Lower leg skin (tissue), 3 donors: ENCODE measurements at regions not wholly inside any gene's neighbourhood (a gene's known extent, or its start where the extent isn't known, plus 50 kb on each side); places are given as distances from the start of the nearest gene placed in this dataset.

ENCODE experiments used
- POLR2A ChIP-seq, 2 donors: fragments of 450-650 bp; IDR thresholded peaks; one replicate each; pipeline ENCODE4 v1.6.1; 2016 to 2017; ENCODE audit warnings: antibody characterized with exemption in 2 of 2, mild to moderate bottlenecking in 1 of 2, moderate library complexity in 1 of 2
- TF ChIP-seq, protein P1 (sequence below), 3 donors: fragments of 450-650 bp; IDR thresholded peaks; one replicate each; pipeline ENCODE4 v1.5.1; 2016; ENCODE audit warnings: antibody characterized with exemption in 3 of 3, mild to moderate bottlenecking in 3 of 3, moderate library complexity in 2 of 3

DNA sequence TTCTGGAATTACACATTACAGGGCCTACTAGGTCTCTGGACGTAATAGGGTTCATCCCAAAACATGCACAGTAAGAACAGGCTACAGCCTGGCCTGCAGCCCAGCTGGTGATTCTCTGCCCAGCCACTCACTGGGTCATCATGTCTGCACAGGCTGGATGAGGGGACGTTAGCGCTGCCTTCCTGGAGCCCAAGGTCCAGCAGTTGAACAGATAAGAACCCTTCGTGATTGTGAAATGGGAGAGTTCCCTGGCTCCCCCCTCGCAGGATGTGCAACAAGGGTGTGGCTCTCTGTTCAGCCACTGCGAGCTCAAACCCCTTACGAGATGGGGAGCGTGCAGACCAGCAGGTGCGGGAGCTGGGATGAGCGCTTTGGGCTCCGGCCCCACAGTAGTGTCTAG, 200.0 kb upstream of the CDH5 start:
- TF ChIP-seq, protein P1, sequence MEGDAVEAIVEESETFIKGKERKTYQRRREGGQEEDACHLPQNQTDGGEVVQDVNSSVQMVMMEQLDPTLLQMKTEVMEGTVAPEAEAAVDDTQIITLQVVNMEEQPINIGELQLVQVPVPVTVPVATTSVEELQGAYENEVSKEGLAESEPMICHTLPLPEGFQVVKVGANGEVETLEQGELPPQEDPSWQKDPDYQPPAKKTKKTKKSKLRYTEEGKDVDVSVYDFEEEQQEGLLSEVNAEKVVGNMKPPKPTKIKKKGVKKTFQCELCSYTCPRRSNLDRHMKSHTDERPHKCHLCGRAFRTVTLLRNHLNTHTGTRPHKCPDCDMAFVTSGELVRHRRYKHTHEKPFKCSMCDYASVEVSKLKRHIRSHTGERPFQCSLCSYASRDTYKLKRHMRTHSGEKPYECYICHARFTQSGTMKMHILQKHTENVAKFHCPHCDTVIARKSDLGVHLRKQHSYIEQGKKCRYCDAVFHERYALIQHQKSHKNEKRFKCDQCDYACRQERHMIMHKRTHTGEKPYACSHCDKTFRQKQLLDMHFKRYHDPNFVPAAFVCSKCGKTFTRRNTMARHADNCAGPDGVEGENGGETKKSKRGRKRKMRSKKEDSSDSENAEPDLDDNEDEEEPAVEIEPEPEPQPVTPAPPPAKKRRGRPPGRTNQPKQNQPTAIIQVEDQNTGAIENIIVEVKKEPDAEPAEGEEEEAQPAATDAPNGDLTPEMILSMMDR (IDR thresholded peaks at IDR 0.05): no peak
- no peak for TF ChIP-seq POLR2A (IDR thresholded peaks at IDR 0.05)
